PFSK-1 (cell line): ENCODE measurements at regions not wholly inside any gene's neighbourhood (a gene's known extent, or its start where the extent isn't known, plus 50 kb on each side); places are given as distances from the start of the nearest gene placed in this dataset.

Experiments
- POLR2AphosphoS5 ChIP-seq: IDR thresholded peaks from 2 replicates; pipeline ENCODE4 v1.6.1; 2012; ENCODE audit warnings: low read depth, mild to moderate bottlenecking, control low read depth, low read length, moderate library complexity
- TAF1 ChIP-seq: IDR thresholded peaks from 2 replicates; pipeline ENCODE4 v1.6.1; 2012; ENCODE audit warnings: low read length, control low read depth, borderline replicate concordance; ENCODE audit not compliant: insufficient read depth

- TF ChIP-seq POLR2AphosphoS5 = no peak
- no peak for TF ChIP-seq TAF1
Observed at GRCh38 chr2:187655001-187655400, 100.8 kb upstream of the TFPI start.
